HUES64 (cell line): ENCODE measurements at regions not wholly inside any gene's neighbourhood (a gene's known extent, or its start where the extent isn't known, plus 50 kb on each side); places are given as distances from the start of the nearest gene placed in this dataset.

Experiments used
- H3K27ac ChIP-seq: 2 replicates; pipeline ENCODE4 v1.7.0; 2013; ENCODE audit warnings: low read depth, low read length, inconsistent platforms
- H3K27me3 ChIP-seq: 2 replicates; pipeline ENCODE4 v1.6.1; 2013; ENCODE audit warnings: mild to moderate bottlenecking, low read length; ENCODE audit not compliant: insufficient read depth
- H3K36me3 ChIP-seq: 2 replicates; pipeline ENCODE4 v1.6.1; 2013; ENCODE audit warnings: mild to moderate bottlenecking, low read length; ENCODE audit not compliant: insufficient read depth
- H3K4me1 ChIP-seq: 2 replicates; pipeline ENCODE4 v1.6.1; 2013; ENCODE audit warnings: mild to moderate bottlenecking, low read length, moderate library complexity; ENCODE audit not compliant: insufficient read depth
- H3K4me3 ChIP-seq: 2 replicates; pipeline ENCODE4 v1.5.1; 2013; ENCODE audit warnings: mild to moderate bottlenecking, low read length, moderate library complexity
- H3K9ac ChIP-seq: 2 replicates; pipeline ENCODE4 v1.6.1; 2013; ENCODE audit warnings: mild to moderate bottlenecking, low read depth, low read length
- H3K9me3 ChIP-seq: 2 replicates; pipeline ENCODE4 v1.6.1; 2013; ENCODE audit warnings: low read depth, low read length; ENCODE audit not compliant: insufficient read depth
- WGBS: fragments of 150-250, 120-280 bp; methylation state at CpG from one replicate; pipeline ENCODE4 v1.1.7; 2013; ENCODE audit warnings: missing lambda C conversion rate; 5-methylcytosine and 5-hydroxymethylcytosine counted together

GRCh38 chr1:239732770-239733169, 346.4 kb downstream of the CHRM3 start:
- 92% methylated on average over 2 of the region's 2 CpGs for WGBS
- Histone ChIP-seq H3K27ac (no peak overlapping the region), H3K4me1 (peaks cover 3% of the 10 kb centered on the region; the same call in 1 of the 2 replicates)

GRCh38 chr1:239733995-239734394, 347.6 kb downstream of the CHRM3 start:
- Histone ChIP-seq H3K4me1 (no peaks in the 10 kb centered on the region), H3K27ac (no peak overlapping the region)
- WGBS, result 100% methylated on average over 3 of the region's 3 CpGs

More at GRCh38 chr1:239732770-239733169, 346.4 kb downstream of the CHRM3 start:
- no peak overlapping the region for H3K9ac ChIP-seq
- H3K36me3 ChIP-seq, result no peaks in the 10 kb centered on the region
- H3K27me3 ChIP-seq, result no peaks in the 10 kb centered on the region
- no peak overlapping the region for H3K4me3 ChIP-seq
- no peaks in the 10 kb centered on the region for H3K9me3 ChIP-seq

GRCh38 chr1:239735111-239735510, 348.7 kb downstream of the CHRM3 start:
- Histone ChIP-seq H3K27ac (no peak overlapping the region), H3K9me3 (no peaks in the 10 kb centered on the region), H3K4me1 (no peaks in the 10 kb centered on the region), H3K27me3 (no peaks in the 10 kb centered on the region), H3K36me3 (no peaks in the 10 kb centered on the region), H3K9ac (no peak overlapping the region), H3K4me3 (no peak overlapping the region)
- 97% methylated on average over 2 of the region's 2 CpGs for WGBS

More at GRCh38 chr1:239733995-239734394, 347.6 kb downstream of the CHRM3 start:
- H3K4me3 ChIP-seq, result no peak overlapping the region
- no peaks in the 10 kb centered on the region for H3K36me3 ChIP-seq
- no peak overlapping the region for H3K9ac ChIP-seq
- H3K9me3 ChIP-seq, result no peaks in the 10 kb centered on the region
- H3K27me3 ChIP-seq, result no peaks in the 10 kb centered on the region

- 97% methylated on average over 2 of the region's 2 CpGs for WGBS
- no peaks in the 10 kb centered on the region for H3K36me3 ChIP-seq
Measured at GRCh38 chr1:239736479-239736878, 350.1 kb downstream of the CHRM3 start.

GRCh38 chr1:239739375-239739774, 352.3 kb upstream of the FMN2 start:
- H3K27me3 ChIP-seq, result no peaks in the 10 kb centered on the region
- H3K9me3 ChIP-seq, result no peaks in the 10 kb centered on the region
- WGBS, result 98% methylated on average over 2 of the region's 2 CpGs
- H3K9ac ChIP-seq, result no peak overlapping the region
- H3K36me3 ChIP-seq, result no peaks in the 10 kb centered on the region
- H3K4me3 ChIP-seq, result no peak overlapping the region
- H3K4me1 ChIP-seq, result no peaks in the 10 kb centered on the region
- H3K27ac ChIP-seq, result no peak overlapping the region

More at GRCh38 chr1:239736479-239736878, 350.1 kb downstream of the CHRM3 start:
- Histone ChIP-seq H3K27me3 (no peaks in the 10 kb centered on the region), H3K9me3 (no peaks in the 10 kb centered on the region), H3K9ac (no peak overlapping the region), H3K27ac (no peak overlapping the region), H3K4me3 (no peak overlapping the region), H3K4me1 (no peaks in the 10 kb centered on the region)

GRCh38 chr1:239739919-239740318, 351.8 kb upstream of the FMN2 start:
- Histone ChIP-seq H3K4me1 (no peaks in the 10 kb centered on the region), H3K27ac (no peak overlapping the region), H3K9me3 (no peaks in the 10 kb centered on the region), H3K4me3 (no peak overlapping the region), H3K27me3 (no peaks in the 10 kb centered on the region), H3K36me3 (no peaks in the 10 kb centered on the region), H3K9ac (no peak overlapping the region)
- 100% methylated on average over 2 of the region's 2 CpGs for WGBS

- Histone ChIP-seq H3K4me1 (no peaks in the 10 kb centered on the region), H3K36me3 (no peaks in the 10 kb centered on the region), H3K9ac (no peak overlapping the region), H3K27ac (no peak overlapping the region), H3K27me3 (no peaks in the 10 kb centered on the region), H3K4me3 (no peak overlapping the region), H3K9me3 (no peaks in the 10 kb centered on the region)
- WGBS, result 93% methylated on average over 5 of the region's 6 CpGs
Measured at GRCh38 chr1:239742416-239743109, 349.1 kb upstream of the FMN2 start.

- Histone ChIP-seq H3K9me3 (no peaks in the 10 kb centered on the region), H3K4me3 (no peak overlapping the region), H3K9ac (no peak overlapping the region), H3K27me3 (no peaks in the 10 kb centered on the region), H3K4me1 (no peaks in the 10 kb centered on the region), H3K27ac (no peak overlapping the region), H3K36me3 (no peaks in the 10 kb centered on the region)
- WGBS, result 91% methylated on average over 3 of the region's 3 CpGs
Measured at GRCh38 chr1:239744851-239745250, 346.8 kb upstream of the FMN2 start.

GRCh38 chr1:239755107-239755912, 336.4 kb upstream of the FMN2 start:
- H3K4me1 ChIP-seq, result peaks cover 16% of the 10 kb centered on the region
- H3K9ac ChIP-seq, result no peak overlapping the region
- H3K9me3 ChIP-seq, result no peaks in the 10 kb centered on the region
- no peak overlapping the region; the same call in none of the 2 replicates for H3K27ac ChIP-seq
- WGBS, result 85% methylated on average over 2 of the region's 2 CpGs
- H3K4me3 ChIP-seq, result no peak overlapping the region
- H3K27me3 ChIP-seq, result no peaks in the 10 kb centered on the region
- H3K36me3 ChIP-seq, result no peaks in the 10 kb centered on the region

- no peak overlapping the region for H3K9ac ChIP-seq
- no peak overlapping the region for H3K4me3 ChIP-seq
- WGBS, result 88% methylated on average over 2 of the region's 2 CpGs
Measured at GRCh38 chr1:239757716-239758115, 334.0 kb upstream of the FMN2 start.

GRCh38 chr1:239758756-239759155, 332.9 kb upstream of the FMN2 start:
- no peaks in the 10 kb centered on the region for H3K9me3 ChIP-seq
- peaks cover 16% of the 10 kb centered on the region for H3K4me1 ChIP-seq
- no peak overlapping the region for H3K9ac ChIP-seq
- H3K36me3 ChIP-seq, result no peaks in the 10 kb centered on the region
- H3K27me3 ChIP-seq, result no peaks in the 10 kb centered on the region
- H3K27ac ChIP-seq, result no peak overlapping the region
- no peak overlapping the region for H3K4me3 ChIP-seq
- WGBS, result 91% methylated on average over 3 of the region's 3 CpGs

More at GRCh38 chr1:239757716-239758115, 334.0 kb upstream of the FMN2 start:
- Histone ChIP-seq H3K27ac (no peak overlapping the region), H3K9me3 (no peaks in the 10 kb centered on the region), H3K36me3 (no peaks in the 10 kb centered on the region), H3K27me3 (no peaks in the 10 kb centered on the region), H3K4me1 (peaks cover 16% of the 10 kb centered on the region)
